Adrenal gland (tissue), 5 donors: ENCODE measurements at regions not wholly inside any gene's neighbourhood (a gene's known extent, or its start where the extent isn't known, plus 50 kb on each side); places are given as distances from the start of the nearest gene placed in this dataset.

Experiments used
- POLR2A ChIP-seq, 2 donors: fragments of 450-650 bp; IDR thresholded peaks; one replicate each; pipeline ENCODE4 v1.6.1; 2017; ENCODE audit warnings: antibody characterized with exemption in 2 of 2, mild to moderate bottlenecking in 2 of 2, moderate library complexity in 1 of 2
- TF ChIP-seq, protein P1 (sequence below), 6 experiments: fragments of 450-650 bp in 4 of 6; fragments of 200-600 bp in 2 of 6; sonication (generic) in 1 of 6; IDR thresholded peaks; 1 replicate in 5 of 6; 2 replicates in 1 of 6; pipeline versions ENCODE4 v1.5.1 to v1.8.0; 2016 to 2021; ENCODE audit warnings: antibody characterized with exemption in 6 of 6, mild to moderate bottlenecking in 2 of 6, moderate library complexity in 1 of 6
- donor health status: DM: no; HTN: no; CAD: no.

GRCh38 chr21:18547347-18547746 is 143.8 kb upstream of the TMPRSS15 start:
- TF ChIP-seq, protein P1, sequence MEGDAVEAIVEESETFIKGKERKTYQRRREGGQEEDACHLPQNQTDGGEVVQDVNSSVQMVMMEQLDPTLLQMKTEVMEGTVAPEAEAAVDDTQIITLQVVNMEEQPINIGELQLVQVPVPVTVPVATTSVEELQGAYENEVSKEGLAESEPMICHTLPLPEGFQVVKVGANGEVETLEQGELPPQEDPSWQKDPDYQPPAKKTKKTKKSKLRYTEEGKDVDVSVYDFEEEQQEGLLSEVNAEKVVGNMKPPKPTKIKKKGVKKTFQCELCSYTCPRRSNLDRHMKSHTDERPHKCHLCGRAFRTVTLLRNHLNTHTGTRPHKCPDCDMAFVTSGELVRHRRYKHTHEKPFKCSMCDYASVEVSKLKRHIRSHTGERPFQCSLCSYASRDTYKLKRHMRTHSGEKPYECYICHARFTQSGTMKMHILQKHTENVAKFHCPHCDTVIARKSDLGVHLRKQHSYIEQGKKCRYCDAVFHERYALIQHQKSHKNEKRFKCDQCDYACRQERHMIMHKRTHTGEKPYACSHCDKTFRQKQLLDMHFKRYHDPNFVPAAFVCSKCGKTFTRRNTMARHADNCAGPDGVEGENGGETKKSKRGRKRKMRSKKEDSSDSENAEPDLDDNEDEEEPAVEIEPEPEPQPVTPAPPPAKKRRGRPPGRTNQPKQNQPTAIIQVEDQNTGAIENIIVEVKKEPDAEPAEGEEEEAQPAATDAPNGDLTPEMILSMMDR (IDR thresholded peaks at IDR 0.05), result no peak
- TF ChIP-seq POLR2A (IDR thresholded peaks at IDR 0.05), result no peak
